HG03135 (cell line): ENCODE measurements at regions not wholly inside any gene's neighbourhood (a gene's known extent, or its start where the extent isn't known, plus 50 kb on each side); places are given as distances from the start of the nearest gene placed in this dataset.

ENCODE experiments used
- ATAC-seq: cut with Tn5 transposase; IDR thresholded peaks from one replicate; pipeline ENCODE4 v1.9.1; 2021; ENCODE audit warnings: mild to moderate bottlenecking, moderate library complexity; ENCODE audit not compliant: unreplicated experiment

GRCh38 chr2:19614066-19614465 lies 255.6 kb upstream of the OSR1 start:
- ATAC-seq, result no peak

GRCh38 chr2:19611491-19612332 lies 253.3 kb upstream of the OSR1 start:
- ATAC-seq, result no peak

- no peak for ATAC-seq
These were observed 250.8 kb upstream of the OSR1 start for GRCh38 chr2:19609266-19609665.

GRCh38 chr2:19607931-19608771 lies 249.7 kb upstream of the OSR1 start:
- ATAC-seq, result no peak

- no peak for ATAC-seq
These were observed 249.0 kb upstream of the OSR1 start for GRCh38 chr2:19607400-19607799.

GRCh38 chr2:19600982-19601381 lies 242.6 kb upstream of the OSR1 start:
- no peak for ATAC-seq

- no peak for ATAC-seq
These were observed 242.1 kb upstream of the OSR1 start for GRCh38 chr2:19600506-19600905.

- no peak for ATAC-seq
These were observed 240.5 kb upstream of the OSR1 start for GRCh38 chr2:19598971-19599370.

- no peak for ATAC-seq
These were observed 233.8 kb upstream of the OSR1 start for GRCh38 chr2:19592197-19592596.

GRCh38 chr2:19589791-19590190 lies 231.4 kb upstream of the OSR1 start:
- no peak for ATAC-seq

GRCh38 chr2:19580830-19581229 lies 222.4 kb upstream of the OSR1 start:
- ATAC-seq, result no peak

GRCh38 chr2:19580264-19580663 lies 221.8 kb upstream of the OSR1 start:
- no peak for ATAC-seq

- ATAC-seq, result no peak
These were observed 221.0 kb upstream of the OSR1 start for GRCh38 chr2:19579461-19579860.

GRCh38 chr2:19577723-19578122 lies 219.3 kb upstream of the OSR1 start:
- no peak for ATAC-seq

- no peak for ATAC-seq
These were observed 218.0 kb upstream of the OSR1 start for GRCh38 chr2:19576411-19576810.

GRCh38 chr2:19575641-19576040 lies 217.2 kb upstream of the OSR1 start:
- ATAC-seq, result no peak

GRCh38 chr2:19574778-19575260 lies 216.4 kb upstream of the OSR1 start:
- ATAC-seq, result no peak

- no peak for ATAC-seq
These were observed 215.4 kb upstream of the OSR1 start for GRCh38 chr2:19573784-19574183.

GRCh38 chr2:19571773-19572172 lies 213.3 kb upstream of the OSR1 start:
- no peak for ATAC-seq

GRCh38 chr2:19569300-19569791 lies 210.9 kb upstream of the OSR1 start:
- no peak for ATAC-seq

GRCh38 chr2:19568809-19569208 lies 210.4 kb upstream of the OSR1 start:
- ATAC-seq, result no peak

GRCh38 chr2:19560785-19561184 lies 202.4 kb upstream of the OSR1 start:
- no peak for ATAC-seq
